GM23338 (cell line): ENCODE measurements at regions not wholly inside any gene's neighbourhood (a gene's known extent, or its start where the extent isn't known, plus 50 kb on each side); places are given as distances from the start of the nearest gene placed in this dataset.

Source experiments
- ATAC-seq: fragments of 200-7000 bp; cut with Tn5 transposase; 3 replicates; pipeline ENCODE4 v1.9.1; 2020
- DNase-seq: peaks from one replicate; pipeline ENCODE4 v3.0.0-alpha.2; 2015; ENCODE audit warnings: low spot score
- H2AFZ ChIP-seq: fragments of 200-600 bp; sonication (generic); 2 replicates; pipeline ENCODE4 v1.8.0; 2016; ENCODE audit warnings: antibody characterized with exemption, mild to moderate bottlenecking, moderate library complexity
- H3F3A ChIP-seq: fragments of 200-600 bp; sonication (generic); replicated peaks from 2 replicates; pipeline ENCODE4 v1.8.0; 2017; ENCODE audit warnings: antibody characterized with exemption, mixed run types, low read depth
- H3K27ac ChIP-seq: fragments of 200-600 bp; sonication (generic); 2 replicates; pipeline ENCODE4 v1.6.1; 2016; ENCODE audit warnings: low read depth
- H3K27me3 ChIP-seq: fragments of 200-600 bp; sonication (generic); 2 replicates; pipeline ENCODE4 v1.8.0; 2016; ENCODE audit warnings: mild to moderate bottlenecking, mixed run types, moderate library complexity; ENCODE audit not compliant: insufficient read depth
- H3K36me3 ChIP-seq: fragments of 200-600 bp; sonication (generic); 2 replicates; pipeline ENCODE4 v1.8.0; 2016; ENCODE audit warnings: mild to moderate bottlenecking; ENCODE audit not compliant: insufficient read depth
- H3K4me1 ChIP-seq: fragments of 200-600 bp; sonication (generic); 2 replicates; pipeline ENCODE4 v1.8.0; 2016; ENCODE audit warnings: mild to moderate bottlenecking, moderate library complexity; ENCODE audit not compliant: insufficient read depth
- H3K4me2 ChIP-seq: fragments of 200-600 bp; sonication (generic); 2 replicates; pipeline ENCODE4 v1.7.1; 2017; ENCODE audit warnings: mixed run types
- H3K4me3 ChIP-seq: fragments of 200-600 bp; sonication (generic); 2 replicates; pipeline ENCODE4 v1.6.1; 2016; ENCODE audit warnings: mixed run types
- H3K79me2 ChIP-seq: fragments of 200-600 bp; sonication (generic); replicated peaks from 2 replicates; pipeline ENCODE4 v1.8.0; 2017; ENCODE audit warnings: mild to moderate bottlenecking; ENCODE audit not compliant: insufficient read depth
- H3K9me2 ChIP-seq: fragments of 200-600 bp; sonication (generic); 2 replicates; pipeline ENCODE4 v1.8.0; 2017; ENCODE audit not compliant: insufficient read depth
- H4K20me1 ChIP-seq: fragments of 200-600 bp; sonication (generic); replicated peaks from 2 replicates; pipeline ENCODE4 v1.8.0; 2017; ENCODE audit warnings: mild to moderate bottlenecking; ENCODE audit not compliant: insufficient read depth
- H3K27ac Mint-ChIP-seq: 2 replicates; pipeline ENCODE4 v1.8.0; 2020; ENCODE audit warnings: inconsistent platforms, mild to moderate bottlenecking, moderate library complexity, mixed read lengths
- H3K27me3 Mint-ChIP-seq: 3 replicates; pipeline ENCODE4 v1.8.0; 2022; ENCODE audit warnings: low read depth, mild to moderate bottlenecking, moderate library complexity, mixed read lengths, inconsistent platforms; ENCODE audit not compliant: insufficient read depth, poor library complexity
- H3K36me3 Mint-ChIP-seq: 3 replicates; pipeline ENCODE4 v1.8.0; 2021; ENCODE audit warnings: low read depth, mild to moderate bottlenecking, inconsistent platforms, moderate library complexity, mixed read lengths
- H3K4me1 Mint-ChIP-seq: 3 replicates; pipeline ENCODE4 v1.8.0; 2020; ENCODE audit warnings: mild to moderate bottlenecking, inconsistent platforms, mixed read lengths
- H3K4me3 Mint-ChIP-seq: 3 replicates; pipeline ENCODE4 v1.8.0; 2021; ENCODE audit warnings: moderate library complexity, mild to moderate bottlenecking, inconsistent platforms, mixed read lengths
- H3K9me3 Mint-ChIP-seq: 3 replicates; pipeline ENCODE4 v1.8.0; 2020; ENCODE audit warnings: moderate library complexity, mild to moderate bottlenecking, inconsistent platforms, mixed read lengths
- EZH2 ChIP-seq: fragments of 200-600 bp; sonication (generic); IDR thresholded peaks from one replicate; pipeline ENCODE4 v1.8.0; 2017; ENCODE audit warnings: antibody characterized with exemption, mild to moderate bottlenecking, low read depth; ENCODE audit not compliant: unreplicated experiment
- STAT1 ChIP-seq: IDR thresholded peaks from one replicate; pipeline ENCODE4 v1.6.1; 2016; ENCODE audit warnings: antibody characterized with exemption; ENCODE audit not compliant: unreplicated experiment
- ZNF331 ChIP-seq: fragments of 250-450 bp; sonication (Bioruptor Pico); IDR thresholded peaks from 2 replicates; pipeline ENCODE4 v1.5.0; 2020; ENCODE audit warnings: low read depth, mild to moderate bottlenecking, moderate library complexity
- TF ChIP-seq, protein P1 (sequence below): fragments of 250-450 bp; sonication (Bioruptor Pico); IDR thresholded peaks from 2 replicates; pipeline ENCODE4 v1.5.0; 2020; ENCODE audit warnings: mild to moderate bottlenecking, moderate library complexity
- TF ChIP-seq, protein P2 (sequence below): IDR thresholded peaks from one replicate; pipeline ENCODE4 v1.6.1; 2018; ENCODE audit warnings: antibody characterized with exemption; ENCODE audit not compliant: unreplicated experiment

DNA sequence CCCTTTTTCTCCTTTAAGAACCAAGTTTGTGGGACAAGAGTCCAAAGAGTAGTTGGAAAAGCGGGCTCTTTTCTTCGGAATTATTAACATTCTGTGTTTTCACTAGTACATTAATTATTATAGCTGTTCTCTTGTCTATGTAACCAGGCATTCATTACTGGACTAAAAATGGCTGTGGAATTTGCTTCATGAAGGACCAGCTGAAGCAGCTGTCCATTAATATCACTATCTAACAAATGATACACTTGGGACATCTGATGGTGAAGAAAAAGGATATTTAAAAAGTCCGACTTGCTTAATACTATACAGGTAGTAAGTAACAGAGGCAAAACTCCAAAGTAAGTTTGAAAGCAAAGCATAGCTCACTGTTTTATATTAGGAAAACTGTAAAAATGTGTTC lies 728.9 kb upstream of the DPPA4 start (continued):
- TF ChIP-seq, protein P1, sequence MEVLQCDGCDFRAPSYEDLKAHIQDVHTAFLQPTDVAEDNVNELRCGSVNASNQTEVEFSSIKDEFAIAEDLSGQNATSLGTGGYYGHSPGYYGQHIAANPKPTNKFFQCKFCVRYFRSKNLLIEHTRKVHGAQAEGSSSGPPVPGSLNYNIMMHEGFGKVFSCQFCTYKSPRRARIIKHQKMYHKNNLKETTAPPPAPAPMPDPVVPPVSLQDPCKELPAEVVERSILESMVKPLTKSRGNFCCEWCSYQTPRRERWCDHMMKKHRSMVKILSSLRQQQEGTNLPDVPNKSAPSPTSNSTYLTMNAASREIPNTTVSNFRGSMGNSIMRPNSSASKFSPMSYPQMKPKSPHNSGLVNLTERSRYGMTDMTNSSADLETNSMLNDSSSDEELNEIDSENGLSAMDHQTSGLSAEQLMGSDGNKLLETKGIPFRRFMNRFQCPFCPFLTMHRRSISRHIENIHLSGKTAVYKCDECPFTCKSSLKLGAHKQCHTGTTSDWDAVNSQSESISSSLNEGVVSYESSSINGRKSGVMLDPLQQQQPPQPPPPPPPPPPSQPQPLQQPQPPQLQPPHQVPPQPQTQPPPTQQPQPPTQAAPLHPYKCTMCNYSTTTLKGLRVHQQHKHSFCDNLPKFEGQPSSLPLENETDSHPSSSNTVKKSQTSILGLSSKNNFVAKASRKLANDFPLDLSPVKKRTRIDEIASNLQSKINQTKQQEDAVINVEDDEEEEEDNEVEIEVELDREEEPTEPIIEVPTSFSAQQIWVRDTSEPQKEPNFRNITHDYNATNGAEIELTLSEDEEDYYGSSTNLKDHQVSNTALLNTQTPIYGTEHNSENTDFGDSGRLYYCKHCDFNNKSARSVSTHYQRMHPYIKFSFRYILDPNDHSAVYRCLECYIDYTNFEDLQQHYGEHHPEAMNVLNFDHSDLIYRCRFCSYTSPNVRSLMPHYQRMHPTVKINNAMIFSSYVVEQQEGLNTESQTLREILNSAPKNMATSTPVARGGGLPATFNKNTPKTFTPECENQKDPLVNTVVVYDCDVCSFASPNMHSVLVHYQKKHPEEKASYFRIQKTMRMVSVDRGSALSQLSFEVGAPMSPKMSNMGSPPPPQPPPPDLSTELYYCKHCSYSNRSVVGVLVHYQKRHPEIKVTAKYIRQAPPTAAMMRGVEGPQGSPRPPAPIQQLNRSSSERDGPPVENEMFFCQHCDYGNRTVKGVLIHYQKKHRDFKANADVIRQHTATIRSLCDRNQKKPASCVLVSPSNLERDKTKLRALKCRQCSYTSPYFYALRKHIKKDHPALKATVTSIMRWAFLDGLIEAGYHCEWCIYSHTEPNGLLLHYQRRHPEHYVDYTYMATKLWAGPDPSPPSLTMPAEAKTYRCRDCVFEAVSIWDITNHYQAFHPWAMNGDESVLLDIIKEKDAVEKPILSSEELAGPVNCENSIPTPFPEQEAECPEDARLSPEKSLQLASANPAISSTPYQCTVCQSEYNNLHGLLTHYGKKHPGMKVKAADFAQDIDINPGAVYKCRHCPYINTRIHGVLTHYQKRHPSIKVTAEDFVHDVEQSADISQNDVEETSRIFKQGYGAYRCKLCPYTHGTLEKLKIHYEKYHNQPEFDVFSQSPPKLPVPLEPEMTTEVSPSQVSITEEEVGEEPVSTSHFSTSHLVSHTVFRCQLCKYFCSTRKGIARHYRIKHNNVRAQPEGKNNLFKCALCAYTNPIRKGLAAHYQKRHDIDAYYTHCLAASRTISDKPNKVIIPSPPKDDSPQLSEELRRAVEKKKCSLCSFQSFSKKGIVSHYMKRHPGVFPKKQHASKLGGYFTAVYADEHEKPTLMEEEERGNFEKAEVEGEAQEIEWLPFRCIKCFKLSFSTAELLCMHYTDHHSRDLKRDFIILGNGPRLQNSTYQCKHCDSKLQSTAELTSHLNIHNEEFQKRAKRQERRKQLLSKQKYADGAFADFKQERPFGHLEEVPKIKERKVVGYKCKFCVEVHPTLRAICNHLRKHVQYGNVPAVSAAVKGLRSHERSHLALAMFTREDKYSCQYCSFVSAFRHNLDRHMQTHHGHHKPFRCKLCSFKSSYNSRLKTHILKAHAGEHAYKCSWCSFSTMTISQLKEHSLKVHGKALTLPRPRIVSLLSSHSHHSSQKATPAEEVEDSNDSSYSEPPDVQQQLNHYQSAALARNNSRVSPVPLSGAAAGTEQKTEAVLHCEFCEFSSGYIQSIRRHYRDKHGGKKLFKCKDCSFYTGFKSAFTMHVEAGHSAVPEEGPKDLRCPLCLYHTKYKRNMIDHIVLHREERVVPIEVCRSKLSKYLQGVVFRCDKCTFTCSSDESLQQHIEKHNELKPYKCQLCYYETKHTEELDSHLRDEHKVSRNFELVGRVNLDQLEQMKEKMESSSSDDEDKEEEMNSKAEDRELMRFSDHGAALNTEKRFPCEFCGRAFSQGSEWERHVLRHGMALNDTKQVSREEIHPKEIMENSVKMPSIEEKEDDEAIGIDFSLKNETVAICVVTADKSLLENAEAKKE (CRISPR knock-in tag) = no peak
- no peak for TF ChIP-seq ZNF331 (CRISPR knock-in tag)
- no peak for TF ChIP-seq EZH2
- TF ChIP-seq STAT1 = no peak

DNA sequence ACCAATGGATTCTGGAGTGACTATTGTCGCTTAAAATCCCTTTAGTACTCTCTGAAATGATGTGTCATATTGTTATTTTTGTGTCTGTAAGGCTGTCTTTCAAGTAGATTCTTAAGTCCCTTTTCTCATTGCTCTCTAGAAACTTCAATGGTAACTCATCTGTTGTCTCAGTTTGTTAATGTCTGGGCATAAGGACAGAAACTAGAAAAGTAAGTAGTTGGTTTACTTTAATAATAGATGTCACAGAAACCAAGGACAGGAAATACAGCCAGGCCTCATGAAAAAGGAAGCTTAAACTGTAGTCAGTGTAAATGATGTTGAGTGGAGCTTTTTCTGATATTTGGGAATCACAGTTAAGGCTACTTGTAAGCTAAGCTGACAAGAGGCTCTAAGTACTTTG lies 730.2 kb upstream of the DPPA4 start:
- Histone ChIP-seq H3K79me2 (no peaks in the 10 kb centered on the region), H3K27me3 (no peaks in the 10 kb centered on the region), H4K20me1 (no peaks in the 10 kb centered on the region), H3K4me3 (no peak overlapping the region), H3K36me3 (no peaks in the 10 kb centered on the region), H3K27ac (no peak overlapping the region), H3K4me1 (no peaks in the 10 kb centered on the region), H3F3A (no peaks in the 10 kb centered on the region), H3K9me2 (0 out of 2 replicates have a peak, but pooled peaks cover 4% of the 10 kb centered on the region), H3K4me2 (no peak overlapping the region), H2AFZ (peak overlapping the region; percentile 53; the same call in 1 of the 2 replicates)
- H3K27me3 Mint-ChIP-seq = peaks cover 3% of the 10 kb centered on the region
- no peak for DNase-seq
- TF ChIP-seq STAT1 = no peak
- TF ChIP-seq EZH2 = no peak
- TF ChIP-seq, protein P2, sequence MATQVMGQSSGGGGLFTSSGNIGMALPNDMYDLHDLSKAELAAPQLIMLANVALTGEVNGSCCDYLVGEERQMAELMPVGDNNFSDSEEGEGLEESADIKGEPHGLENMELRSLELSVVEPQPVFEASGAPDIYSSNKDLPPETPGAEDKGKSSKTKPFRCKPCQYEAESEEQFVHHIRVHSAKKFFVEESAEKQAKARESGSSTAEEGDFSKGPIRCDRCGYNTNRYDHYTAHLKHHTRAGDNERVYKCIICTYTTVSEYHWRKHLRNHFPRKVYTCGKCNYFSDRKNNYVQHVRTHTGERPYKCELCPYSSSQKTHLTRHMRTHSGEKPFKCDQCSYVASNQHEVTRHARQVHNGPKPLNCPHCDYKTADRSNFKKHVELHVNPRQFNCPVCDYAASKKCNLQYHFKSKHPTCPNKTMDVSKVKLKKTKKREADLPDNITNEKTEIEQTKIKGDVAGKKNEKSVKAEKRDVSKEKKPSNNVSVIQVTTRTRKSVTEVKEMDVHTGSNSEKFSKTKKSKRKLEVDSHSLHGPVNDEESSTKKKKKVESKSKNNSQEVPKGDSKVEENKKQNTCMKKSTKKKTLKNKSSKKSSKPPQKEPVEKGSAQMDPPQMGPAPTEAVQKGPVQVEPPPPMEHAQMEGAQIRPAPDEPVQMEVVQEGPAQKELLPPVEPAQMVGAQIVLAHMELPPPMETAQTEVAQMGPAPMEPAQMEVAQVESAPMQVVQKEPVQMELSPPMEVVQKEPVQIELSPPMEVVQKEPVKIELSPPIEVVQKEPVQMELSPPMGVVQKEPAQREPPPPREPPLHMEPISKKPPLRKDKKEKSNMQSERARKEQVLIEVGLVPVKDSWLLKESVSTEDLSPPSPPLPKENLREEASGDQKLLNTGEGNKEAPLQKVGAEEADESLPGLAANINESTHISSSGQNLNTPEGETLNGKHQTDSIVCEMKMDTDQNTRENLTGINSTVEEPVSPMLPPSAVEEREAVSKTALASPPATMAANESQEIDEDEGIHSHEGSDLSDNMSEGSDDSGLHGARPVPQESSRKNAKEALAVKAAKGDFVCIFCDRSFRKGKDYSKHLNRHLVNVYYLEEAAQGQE = no peak
- H3K9me3 Mint-ChIP-seq = peaks cover 17% of the 10 kb centered on the region
- H3K36me3 Mint-ChIP-seq = peaks cover 16% of the 10 kb centered on the region
- no peak for ATAC-seq
- no peaks in the 10 kb centered on the region for H3K4me1 Mint-ChIP-seq
- H3K4me3 Mint-ChIP-seq = no peak overlapping the region
- no peak overlapping the region for H3K27ac Mint-ChIP-seq
